ENCODE measurements at regions not wholly inside any gene's neighbourhood (a gene's known extent, or its start where the extent isn't known, plus 50 kb on each side); places are given as distances from the start of the nearest gene placed in this dataset.

GRCh38 chr4:36841583-36842326 is 402.8 kb upstream of the NWD2 start:
- DNase-seq = no peak

GRCh38 chr4:36844448-36844847 is 400.1 kb upstream of the NWD2 start:
- no peak for DNase-seq

GRCh38 chr4:36852856-36853255 is 391.7 kb upstream of the NWD2 start:
- no peak for DNase-seq

- no peak for DNase-seq
Observed at GRCh38 chr4:36854554-36854953, 390.0 kb upstream of the NWD2 start.

GRCh38 chr4:36863601-36864000 is 380.9 kb upstream of the NWD2 start:
- no peak for DNase-seq

- no peak for DNase-seq
Observed at GRCh38 chr4:36870121-36870520, 374.4 kb upstream of the NWD2 start.

GRCh38 chr4:36872679-36873078 is 371.9 kb upstream of the NWD2 start:
- DNase-seq = no peak

GRCh38 chr4:36884151-36884550 is 360.4 kb upstream of the NWD2 start:
- DNase-seq = no peak

- no peak for DNase-seq
Observed at GRCh38 chr4:36891971-36892370, 352.6 kb upstream of the NWD2 start.

GRCh38 chr4:36900446-36900987 is 344.0 kb upstream of the NWD2 start:
- DNase-seq = no peak

- DNase-seq = no peak
Observed at GRCh38 chr4:36904823-36905222, 339.7 kb upstream of the NWD2 start.

- DNase-seq = no peak
Observed at GRCh38 chr4:36914106-36914505, 330.4 kb upstream of the NWD2 start.

GRCh38 chr4:36915717-36916116 is 328.8 kb upstream of the NWD2 start:
- DNase-seq = no peak

GRCh38 chr4:36917413-36917812 is 327.1 kb upstream of the NWD2 start:
- no peak for DNase-seq

- no peak for DNase-seq
Observed at GRCh38 chr4:36919721-36920120, 324.8 kb upstream of the NWD2 start.

GRCh38 chr4:36921476-36922216 is 322.9 kb upstream of the NWD2 start:
- DNase-seq = no peak

- no peak for DNase-seq
Observed at GRCh38 chr4:36930562-36931111, 313.9 kb upstream of the NWD2 start.

- no peak for DNase-seq
Observed at GRCh38 chr4:36944232-36944631, 300.3 kb upstream of the NWD2 start.

- DNase-seq = no peak
Observed at GRCh38 chr4:36961420-36961819, 283.1 kb upstream of the NWD2 start.

GRCh38 chr4:36966756-36967460 is 277.6 kb upstream of the NWD2 start:
- DNase-seq = no peak

GRCh38 chr4:36979533-36979932 is 265.0 kb upstream of the NWD2 start:
- DNase-seq = no peak

- DNase-seq = no peak
Observed at GRCh38 chr4:36990128-36990872, 254.2 kb upstream of the NWD2 start.

- no peak for DNase-seq
Observed at GRCh38 chr4:36997727-36998126, 246.8 kb upstream of the NWD2 start.
